ENCODE measurements at regions not wholly inside any gene's neighbourhood (a gene's known extent, or its start where the extent isn't known, plus 50 kb on each side); places are given as distances from the start of the nearest gene placed in this dataset.

DNA sequence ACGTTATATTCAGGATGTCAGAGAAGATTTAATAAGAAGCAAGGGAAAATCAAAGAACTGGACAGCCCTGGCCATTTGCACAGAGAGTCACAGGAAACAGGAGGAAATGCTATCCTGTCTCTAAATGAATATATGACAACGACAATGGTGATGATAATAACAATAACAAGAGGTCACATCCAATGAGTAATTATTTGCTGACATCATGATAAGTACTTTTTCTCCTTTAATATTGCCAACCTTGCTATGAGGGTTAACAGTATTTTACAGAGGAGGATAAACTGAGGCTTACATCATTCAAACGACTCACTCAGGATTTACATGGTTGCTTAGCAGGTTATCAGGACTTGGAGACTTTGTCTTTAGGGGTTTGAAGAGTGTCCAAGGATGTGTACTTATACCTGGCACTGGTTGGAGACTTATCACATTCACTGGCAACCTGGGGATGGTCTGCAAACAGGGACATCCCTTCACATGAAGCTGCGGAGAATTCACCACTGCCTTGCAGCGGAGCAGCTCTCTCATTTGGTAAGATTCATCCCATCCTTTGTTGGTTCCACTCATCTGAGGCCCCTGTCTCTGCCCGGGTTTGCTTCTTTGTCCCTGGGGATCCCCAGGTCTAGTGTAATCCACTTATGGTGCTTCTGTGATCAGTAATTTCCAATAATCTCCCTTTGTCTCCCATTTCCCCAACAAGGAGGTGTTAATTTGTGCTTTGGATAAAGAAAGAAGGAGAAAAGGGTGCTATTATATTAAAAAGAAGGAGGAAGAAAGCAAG, 637.8 kb downstream of the BCL11B start:
- Histone ChIP-seq H3K4me1 (no peaks in the 10 kb centered on the region), H3K27me3 (no peaks in the 10 kb centered on the region), H3K9me3 (no peaks in the 10 kb centered on the region), H3K36me3 (no peaks in the 10 kb centered on the region), H3K4me3 (no peak overlapping the region), H3K27ac (no peak overlapping the region)
- intact Hi-C loops (cut with DNase I; ENCODE audit: low total_unique reads), result no loop called here
- no peak for DNase-seq (ENCODE audit: low spot score in 2 of 2)
- TF ChIP-seq, protein P1, sequence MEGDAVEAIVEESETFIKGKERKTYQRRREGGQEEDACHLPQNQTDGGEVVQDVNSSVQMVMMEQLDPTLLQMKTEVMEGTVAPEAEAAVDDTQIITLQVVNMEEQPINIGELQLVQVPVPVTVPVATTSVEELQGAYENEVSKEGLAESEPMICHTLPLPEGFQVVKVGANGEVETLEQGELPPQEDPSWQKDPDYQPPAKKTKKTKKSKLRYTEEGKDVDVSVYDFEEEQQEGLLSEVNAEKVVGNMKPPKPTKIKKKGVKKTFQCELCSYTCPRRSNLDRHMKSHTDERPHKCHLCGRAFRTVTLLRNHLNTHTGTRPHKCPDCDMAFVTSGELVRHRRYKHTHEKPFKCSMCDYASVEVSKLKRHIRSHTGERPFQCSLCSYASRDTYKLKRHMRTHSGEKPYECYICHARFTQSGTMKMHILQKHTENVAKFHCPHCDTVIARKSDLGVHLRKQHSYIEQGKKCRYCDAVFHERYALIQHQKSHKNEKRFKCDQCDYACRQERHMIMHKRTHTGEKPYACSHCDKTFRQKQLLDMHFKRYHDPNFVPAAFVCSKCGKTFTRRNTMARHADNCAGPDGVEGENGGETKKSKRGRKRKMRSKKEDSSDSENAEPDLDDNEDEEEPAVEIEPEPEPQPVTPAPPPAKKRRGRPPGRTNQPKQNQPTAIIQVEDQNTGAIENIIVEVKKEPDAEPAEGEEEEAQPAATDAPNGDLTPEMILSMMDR (IDR thresholded peaks at IDR 0.05), result no peak
- TF ChIP-seq POLR2AphosphoS5 (IDR thresholded peaks at IDR 0.05) (no peak), POLR2A (IDR thresholded peaks at IDR 0.05) (no peak)

DNA sequence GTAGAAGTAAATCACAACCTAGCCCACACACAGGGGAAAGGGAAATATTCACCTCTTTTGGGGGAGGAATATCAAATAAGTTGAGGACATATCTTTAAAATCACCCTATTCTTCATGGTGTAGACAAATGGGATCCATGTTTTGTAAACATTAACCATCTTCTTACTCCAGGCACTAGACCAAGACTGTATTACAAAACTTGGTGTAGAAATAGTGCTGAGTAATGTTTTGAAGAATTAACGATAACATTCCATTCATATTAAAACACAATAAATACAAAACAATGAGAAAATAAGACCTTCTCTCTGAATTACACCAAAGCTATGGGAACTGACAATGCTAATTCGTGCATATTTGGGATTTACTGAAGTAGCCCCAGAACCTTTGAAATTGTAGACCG, 633.6 kb downstream of the BCL11B start:
- intact Hi-C loops (cut with DNase I; ENCODE audit: low total_unique reads), result no loop called here
- H3K4me3 ChIP-seq, result no peak overlapping the region

GRCh38 chr14:98647754-98648153, 624.2 kb downstream of the BCL11B start:
- no peak for DNase-seq (ENCODE audit: low spot score in 2 of 2)
- no peaks in the 10 kb centered on the region for H3K27me3 ChIP-seq
- intact Hi-C loops (cut with DNase I; ENCODE audit: low total_unique reads), result no loop called here
- no peak for TF ChIP-seq POLR2AphosphoS5 (IDR thresholded peaks at IDR 0.05)
- no peak for TF ChIP-seq POLR2A (IDR thresholded peaks at IDR 0.05)
- TF ChIP-seq, protein P1 (IDR thresholded peaks at IDR 0.05), result no peak
- no peaks in the 10 kb centered on the region for H3K36me3 ChIP-seq
- H3K4me1 ChIP-seq, result no peaks in the 10 kb centered on the region
- no peaks in the 10 kb centered on the region for H3K9me3 ChIP-seq
- no peak overlapping the region for H3K27ac ChIP-seq
- H3K4me3 ChIP-seq, result no peak overlapping the region

More for the DNA sequence above, 633.6 kb downstream of the BCL11B start:
- Histone ChIP-seq H3K27ac (no peak overlapping the region), H3K4me1 (no peaks in the 10 kb centered on the region), H3K27me3 (no peaks in the 10 kb centered on the region), H3K9me3 (no peaks in the 10 kb centered on the region), H3K36me3 (no peaks in the 10 kb centered on the region)
- no peak for TF ChIP-seq POLR2A (IDR thresholded peaks at IDR 0.05)
- TF ChIP-seq POLR2AphosphoS5 (IDR thresholded peaks at IDR 0.05), result no peak
- TF ChIP-seq, protein P1 (IDR thresholded peaks at IDR 0.05), result no peak
- no peak for DNase-seq (ENCODE audit: low spot score in 2 of 2)

- intact Hi-C loops (cut with DNase I; ENCODE audit: low total_unique reads), result no loop called here
- Histone ChIP-seq H3K27ac (no peak overlapping the region), H3K4me1 (no peaks in the 10 kb centered on the region), H3K9me3 (peaks cover 0 to 9% of the 10 kb centered on the region in 2 donors), H3K36me3 (no peaks in the 10 kb centered on the region), H3K27me3 (no peaks in the 10 kb centered on the region), H3K4me3 (no peak overlapping the region)
- no peak for DNase-seq (ENCODE audit: low spot score in 2 of 2)
- TF ChIP-seq POLR2A (IDR thresholded peaks at IDR 0.05), result no peak
- TF ChIP-seq, protein P1 (IDR thresholded peaks at IDR 0.05), result no peak
- no peak for TF ChIP-seq POLR2AphosphoS5 (IDR thresholded peaks at IDR 0.05)
Observed at GRCh38 chr14:98651037-98651436, 621.0 kb downstream of the BCL11B start.

DNA sequence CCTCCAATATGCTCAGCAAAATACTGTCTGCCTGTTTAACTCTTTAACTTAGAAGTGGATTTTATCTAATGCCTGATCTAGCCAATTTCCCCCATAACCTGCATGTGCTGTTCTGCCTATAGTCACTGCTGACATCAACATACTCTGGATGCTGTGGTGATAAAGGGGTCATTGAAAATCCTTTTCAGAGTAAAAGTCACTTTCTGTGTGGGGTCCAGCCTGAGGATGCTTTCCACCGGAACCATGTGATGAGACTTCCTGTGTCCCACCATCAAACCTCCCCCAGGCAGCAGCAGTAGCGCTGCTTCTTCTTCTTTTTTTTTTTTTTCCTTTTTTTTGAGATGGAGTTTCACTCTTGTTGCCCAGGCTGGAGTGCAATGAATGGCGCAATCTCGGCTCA, 607.0 kb downstream of the BCL11B start:
- H3K27me3 ChIP-seq, result no peaks in the 10 kb centered on the region
- H3K36me3 ChIP-seq, result no peaks in the 10 kb centered on the region
- TF ChIP-seq POLR2A (IDR thresholded peaks at IDR 0.05) (no peak), POLR2AphosphoS5 (IDR thresholded peaks at IDR 0.05) (no peak)
- TF ChIP-seq, protein P1 (IDR thresholded peaks at IDR 0.05), result no peak
- H3K9me3 ChIP-seq, result no peaks in the 10 kb centered on the region
- no peak overlapping the region for H3K27ac ChIP-seq
- H3K4me3 ChIP-seq, result no peak overlapping the region
- intact Hi-C loops (cut with DNase I; ENCODE audit: low total_unique reads), result no loop called here
- DNase-seq (ENCODE audit: low spot score in 2 of 2), result no peak
- H3K4me1 ChIP-seq, result no peaks in the 10 kb centered on the region

Data from breast epithelium (tissue), 4 donors.